ENCODE measurements at regions not wholly inside any gene's neighbourhood (a gene's known extent, or its start where the extent isn't known, plus 50 kb on each side); places are given as distances from the start of the nearest gene placed in this dataset.

DNA sequence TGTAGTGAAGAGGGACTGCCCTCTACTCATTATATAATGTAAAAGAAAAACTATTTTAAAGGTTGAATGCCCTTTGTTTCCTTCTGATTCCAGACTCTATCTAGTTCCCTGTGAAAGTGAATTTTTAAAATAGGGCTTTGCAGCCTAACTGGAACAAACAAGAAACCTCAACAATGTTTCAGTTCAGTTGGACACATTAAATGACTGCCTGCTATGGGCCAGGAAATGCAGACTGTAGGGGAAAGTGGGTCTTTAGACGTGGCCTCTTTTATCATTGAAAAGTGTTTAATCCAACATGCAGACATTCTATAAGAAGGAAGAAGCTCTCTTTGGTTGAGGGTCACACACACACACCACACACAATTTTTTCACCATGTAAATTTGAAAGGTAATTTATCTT lies 289.1 kb downstream of the ICE1 start:
- Histone ChIP-seq H3K27ac (ENCODE audit: low read depth, low read length) (no peak overlapping the region), H2BK15ac (replicated peaks; ENCODE audit: low read depth) (no peak overlapping the region), H3K23ac (ENCODE audit: low read length) (no peak overlapping the region), H2BK5ac (ENCODE audit: low read length) (no peak overlapping the region), H3K56ac (ENCODE audit: low read length) (no peak overlapping the region), H3K79me1 (ENCODE audit: low read length) (no peaks in the 10 kb centered on the region), H2BK120ac (ENCODE audit: low read depth, low read length) (no peak overlapping the region), H3K4me2 (ENCODE audit: low read length) (no peak overlapping the region), H4K8ac (ENCODE audit: low read depth, low read length) (no peak overlapping the region), H3K4me3 (ENCODE audit: low read length) (no peak overlapping the region), H3K79me2 (ENCODE audit: control insufficient read depth, insufficient read depth, low read length) (no peaks in the 10 kb centered on the region), H3K36me3 (ENCODE audit: control insufficient read depth, insufficient read depth, low read length) (no peaks in the 10 kb centered on the region), H4K5ac (ENCODE audit: low read length) (no peak overlapping the region), H3K18ac (ENCODE audit: low read length) (no peak overlapping the region), H3K4ac (ENCODE audit: low read depth, low read length) (no peak overlapping the region), H3K9ac (ENCODE audit: low read length) (no peak overlapping the region), H2AK5ac (ENCODE audit: low read length) (no peak overlapping the region), H3K4me1 (ENCODE audit: control insufficient read depth, low read depth, low read length) (no peaks in the 10 kb centered on the region), H3K27me3 (ENCODE audit: insufficient read depth, low read length, poor library complexity) (no peaks in the 10 kb centered on the region)
- no peak for DNase-seq
- WGBS (ENCODE audit: extremely low coverage, insufficient coverage, low lambda C conversion rate), result no CpG with 5 or more reads among the region's 1 CpG

DNA sequence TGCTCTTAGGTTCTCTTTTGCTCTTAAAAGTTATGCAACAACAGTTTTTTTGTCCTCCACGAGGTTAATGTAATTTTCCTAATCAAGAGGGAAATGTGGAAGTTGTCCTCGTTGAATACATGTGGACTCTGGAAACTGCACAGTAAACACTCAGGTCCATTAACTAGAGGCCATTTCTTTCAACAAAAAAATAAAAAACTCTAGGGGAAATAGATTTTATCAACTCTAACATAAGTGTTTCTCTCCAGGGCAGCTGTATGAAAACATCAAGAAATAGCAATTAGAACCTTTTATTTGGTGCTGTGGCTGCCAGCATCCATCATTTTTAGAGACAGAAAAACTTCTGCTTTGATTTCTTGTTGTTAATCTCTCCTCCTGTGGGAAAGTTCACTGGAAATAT lies 288.6 kb downstream of the ICE1 start:
- no peak overlapping the region for H2AK5ac ChIP-seq (ENCODE audit: low read length)
- H2BK15ac ChIP-seq (replicated peaks; ENCODE audit: low read depth), result no peak overlapping the region
- H3K56ac ChIP-seq (ENCODE audit: low read length), result no peak overlapping the region
- H3K79me2 ChIP-seq (ENCODE audit: control insufficient read depth, insufficient read depth, low read length), result no peaks in the 10 kb centered on the region
- DNase-seq, result no peak
- H3K79me1 ChIP-seq (ENCODE audit: low read length), result no peaks in the 10 kb centered on the region
- H3K18ac ChIP-seq (ENCODE audit: low read length), result no peak overlapping the region
- no peak overlapping the region for H3K4me2 ChIP-seq (ENCODE audit: low read length)
- H2BK5ac ChIP-seq (ENCODE audit: low read length), result no peak overlapping the region
- H3K23ac ChIP-seq (ENCODE audit: low read length), result no peak overlapping the region
- H3K27me3 ChIP-seq (ENCODE audit: insufficient read depth, low read length, poor library complexity), result no peaks in the 10 kb centered on the region
- no CpG with 5 or more reads among the region's 2 CpGs for WGBS (ENCODE audit: extremely low coverage, insufficient coverage, low lambda C conversion rate)
- H3K27ac ChIP-seq (ENCODE audit: low read depth, low read length), result no peak overlapping the region
- no peak overlapping the region for H4K5ac ChIP-seq (ENCODE audit: low read length)
- H2BK120ac ChIP-seq (ENCODE audit: low read depth, low read length), result no peak overlapping the region
- no peak overlapping the region for H3K9ac ChIP-seq (ENCODE audit: low read length)
- H3K36me3 ChIP-seq (ENCODE audit: control insufficient read depth, insufficient read depth, low read length), result no peaks in the 10 kb centered on the region
- no peak overlapping the region for H4K8ac ChIP-seq (ENCODE audit: low read depth, low read length)
- no peak overlapping the region for H3K4ac ChIP-seq (ENCODE audit: low read depth, low read length)
- no peaks in the 10 kb centered on the region for H3K4me1 ChIP-seq (ENCODE audit: control insufficient read depth, low read depth, low read length)
- no peak overlapping the region for H3K4me3 ChIP-seq (ENCODE audit: low read length)

DNA sequence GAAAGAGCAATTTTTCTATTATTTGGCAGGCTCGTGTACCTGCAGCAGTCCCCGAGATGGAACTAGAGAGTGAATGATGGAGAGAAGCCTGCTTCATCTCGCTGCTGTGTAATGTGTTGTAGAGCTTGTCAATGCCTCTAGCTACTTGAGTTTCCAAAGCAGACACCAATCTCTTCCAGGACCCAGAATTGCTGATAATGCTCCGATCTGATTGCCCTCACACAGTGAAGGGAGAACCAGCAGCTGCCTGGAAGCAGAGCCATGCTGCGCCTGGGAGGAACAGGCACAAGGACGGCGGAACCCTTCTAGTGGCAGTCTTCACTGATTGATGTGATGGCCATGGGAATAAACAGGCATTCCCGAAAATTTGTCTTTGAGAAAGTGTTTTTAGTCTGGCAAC lies 288.0 kb downstream of the ICE1 start:
- Histone ChIP-seq H3K4me2 (ENCODE audit: low read length) (no peak overlapping the region), H3K27ac (ENCODE audit: low read depth, low read length) (no peak overlapping the region)

DNA sequence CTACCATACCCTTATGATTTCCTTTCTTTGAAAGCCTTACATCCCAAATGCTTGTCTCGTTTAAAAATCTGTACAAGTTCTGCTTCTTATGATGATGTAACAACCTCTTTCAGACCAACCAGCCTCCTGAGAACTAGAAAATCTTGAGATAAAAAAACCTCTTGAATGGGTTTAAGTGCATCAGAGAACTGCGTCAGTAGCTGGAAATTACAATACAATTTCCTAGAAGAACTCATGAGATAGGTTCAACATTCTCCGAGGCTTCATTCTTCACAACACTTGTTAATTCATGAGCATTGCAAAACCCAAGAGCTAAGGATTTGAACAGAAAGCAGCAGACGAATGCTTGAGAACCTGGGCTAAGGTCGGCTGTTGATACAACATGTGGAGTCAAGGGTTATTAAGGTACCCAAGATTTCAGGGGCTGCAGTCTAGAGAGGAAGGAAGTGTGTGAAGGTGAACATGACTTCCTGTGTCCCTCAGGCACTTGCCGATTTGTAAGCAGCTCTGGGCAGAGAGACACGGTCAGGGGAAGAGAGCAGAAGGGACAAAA lies 286.0 kb downstream of the ICE1 start:
- H3K4me1 ChIP-seq (ENCODE audit: control insufficient read depth, low read depth, low read length), result no peaks in the 10 kb centered on the region
- no peak for DNase-seq
- no peak overlapping the region for H3K18ac ChIP-seq (ENCODE audit: low read length)
- no peak overlapping the region for H3K27ac ChIP-seq (ENCODE audit: low read depth, low read length)
- H3K4me3 ChIP-seq (ENCODE audit: low read length), result no peak overlapping the region
- H3K79me2 ChIP-seq (ENCODE audit: control insufficient read depth, insufficient read depth, low read length), result no peaks in the 10 kb centered on the region
- H2BK120ac ChIP-seq (ENCODE audit: low read depth, low read length), result no peak overlapping the region
- H2BK15ac ChIP-seq (replicated peaks; ENCODE audit: low read depth), result no peak overlapping the region
- no peak overlapping the region for H3K9ac ChIP-seq (ENCODE audit: low read length)
- H3K79me1 ChIP-seq (ENCODE audit: low read length), result no peaks in the 10 kb centered on the region
- H3K23ac ChIP-seq (ENCODE audit: low read length), result no peak overlapping the region
- WGBS (ENCODE audit: extremely low coverage, insufficient coverage, low lambda C conversion rate), result no CpG with 5 or more reads among the region's 7 CpGs
- no peak overlapping the region for H2AK5ac ChIP-seq (ENCODE audit: low read length)
- no peaks in the 10 kb centered on the region for H3K36me3 ChIP-seq (ENCODE audit: control insufficient read depth, insufficient read depth, low read length)
- no peak overlapping the region for H4K8ac ChIP-seq (ENCODE audit: low read depth, low read length)
- no peaks in the 10 kb centered on the region for H3K27me3 ChIP-seq (ENCODE audit: insufficient read depth, low read length, poor library complexity)
- H3K56ac ChIP-seq (ENCODE audit: low read length), result no peak overlapping the region
- no peak overlapping the region for H3K4me2 ChIP-seq (ENCODE audit: low read length)
- no peak overlapping the region for H4K5ac ChIP-seq (ENCODE audit: low read length)
- no peak overlapping the region for H3K4ac ChIP-seq (ENCODE audit: low read depth, low read length)
- H2BK5ac ChIP-seq (ENCODE audit: low read length), result no peak overlapping the region

More for the DNA sequence above, 288.0 kb downstream of the ICE1 start:
- Histone ChIP-seq H3K27me3 (ENCODE audit: insufficient read depth, low read length, poor library complexity) (no peaks in the 10 kb centered on the region), H3K79me2 (ENCODE audit: control insufficient read depth, insufficient read depth, low read length) (no peaks in the 10 kb centered on the region), H3K23ac (ENCODE audit: low read length) (no peak overlapping the region), H3K79me1 (ENCODE audit: low read length) (no peaks in the 10 kb centered on the region), H2BK15ac (replicated peaks; ENCODE audit: low read depth) (no peak overlapping the region), H2AK5ac (ENCODE audit: low read length) (no peak overlapping the region), H3K4ac (ENCODE audit: low read depth, low read length) (no peak overlapping the region), H3K36me3 (ENCODE audit: control insufficient read depth, insufficient read depth, low read length) (no peaks in the 10 kb centered on the region), H3K56ac (ENCODE audit: low read length) (no peak overlapping the region), H2BK120ac (ENCODE audit: low read depth, low read length) (no peak overlapping the region), H3K4me3 (ENCODE audit: low read length) (no peak overlapping the region), H4K8ac (ENCODE audit: low read depth, low read length) (no peak overlapping the region), H3K18ac (ENCODE audit: low read length) (no peak overlapping the region), H4K5ac (ENCODE audit: low read length) (no peak overlapping the region), H3K9ac (ENCODE audit: low read length) (no peak overlapping the region), H2BK5ac (ENCODE audit: low read length) (no peak overlapping the region), H3K4me1 (ENCODE audit: control insufficient read depth, low read depth, low read length) (no peaks in the 10 kb centered on the region)
- DNase-seq, result no peak
- WGBS (ENCODE audit: extremely low coverage, insufficient coverage, low lambda C conversion rate), result no CpG with 5 or more reads among the region's 8 CpGs

DNA sequence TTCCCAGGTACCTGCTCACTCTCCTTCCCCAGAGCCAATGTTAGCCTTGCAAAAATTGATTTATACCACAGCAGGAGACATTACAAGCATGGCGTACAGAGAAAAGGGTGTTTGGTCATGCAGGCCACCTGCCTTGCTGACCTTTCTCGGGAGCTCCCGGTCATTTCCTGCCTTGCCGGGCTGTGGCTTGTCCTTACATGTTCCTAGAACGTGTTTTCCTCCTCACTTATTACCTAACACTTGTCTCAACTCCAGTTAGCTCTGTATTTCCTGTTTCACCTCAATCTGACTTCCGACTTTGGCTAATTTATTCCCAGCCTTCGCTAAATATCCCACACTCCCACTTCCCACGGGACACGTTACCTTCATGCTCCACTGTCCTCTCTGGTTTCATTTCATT lies 282.5 kb downstream of the ICE1 start:
- no peak overlapping the region for H3K23ac ChIP-seq (ENCODE audit: low read length)
- no CpG with 5 or more reads among the region's 9 CpGs for WGBS (ENCODE audit: extremely low coverage, insufficient coverage, low lambda C conversion rate)

DNA sequence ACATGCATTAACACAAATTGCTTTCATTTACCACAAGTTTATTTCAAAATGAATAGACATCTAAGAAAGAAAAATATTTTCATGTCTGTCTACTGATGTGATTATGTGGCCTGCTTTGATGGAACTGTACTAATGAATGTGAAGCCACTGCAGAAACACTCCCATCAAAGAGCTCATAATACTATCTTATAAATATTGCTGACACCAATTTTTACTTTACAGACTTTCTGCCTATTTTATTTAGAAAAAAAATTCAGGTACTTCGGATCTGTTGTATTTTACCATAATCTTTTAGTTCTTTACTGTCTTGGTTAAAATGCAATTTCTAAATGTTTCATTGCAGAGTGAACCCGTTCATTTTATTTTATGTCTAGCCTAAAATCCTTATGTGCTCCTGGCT lies 281.9 kb downstream of the ICE1 start:
- no peak overlapping the region for H2BK15ac ChIP-seq (replicated peaks; ENCODE audit: low read depth)
- no peaks in the 10 kb centered on the region for H3K79me1 ChIP-seq (ENCODE audit: low read length)
- H3K79me2 ChIP-seq (ENCODE audit: control insufficient read depth, insufficient read depth, low read length), result no peaks in the 10 kb centered on the region
- no peak for DNase-seq
- H3K4me2 ChIP-seq (ENCODE audit: low read length), result no peak overlapping the region
- no peaks in the 10 kb centered on the region for H3K4me1 ChIP-seq (ENCODE audit: control insufficient read depth, low read depth, low read length)
- no peak overlapping the region for H3K56ac ChIP-seq (ENCODE audit: low read length)
- no peaks in the 10 kb centered on the region for H3K27me3 ChIP-seq (ENCODE audit: insufficient read depth, low read length, poor library complexity)
- H3K18ac ChIP-seq (ENCODE audit: low read length), result no peak overlapping the region
- no peak overlapping the region for H3K4me3 ChIP-seq (ENCODE audit: low read length)
- no peaks in the 10 kb centered on the region for H3K36me3 ChIP-seq (ENCODE audit: control insufficient read depth, insufficient read depth, low read length)
- no peak overlapping the region for H3K27ac ChIP-seq (ENCODE audit: low read depth, low read length)
- no peak overlapping the region for H4K5ac ChIP-seq (ENCODE audit: low read length)
- H2AK5ac ChIP-seq (ENCODE audit: low read length), result no peak overlapping the region
- no CpG with 5 or more reads among the region's 2 CpGs for WGBS (ENCODE audit: extremely low coverage, insufficient coverage, low lambda C conversion rate)
- no peak overlapping the region for H3K23ac ChIP-seq (ENCODE audit: low read length)
- no peak overlapping the region for H3K9ac ChIP-seq (ENCODE audit: low read length)
- no peak overlapping the region for H4K8ac ChIP-seq (ENCODE audit: low read depth, low read length)
- H2BK120ac ChIP-seq (ENCODE audit: low read depth, low read length), result no peak overlapping the region
- no peak overlapping the region for H3K4ac ChIP-seq (ENCODE audit: low read depth, low read length)
- no peak overlapping the region for H2BK5ac ChIP-seq (ENCODE audit: low read length)

More for the DNA sequence above, 282.5 kb downstream of the ICE1 start:
- Histone ChIP-seq H2BK120ac (ENCODE audit: low read depth, low read length) (no peak overlapping the region), H3K27me3 (ENCODE audit: insufficient read depth, low read length, poor library complexity) (no peaks in the 10 kb centered on the region), H3K4ac (ENCODE audit: low read depth, low read length) (no peak overlapping the region), H3K79me1 (ENCODE audit: low read length) (no peaks in the 10 kb centered on the region), H3K9ac (ENCODE audit: low read length) (no peak overlapping the region), H2BK15ac (replicated peaks; ENCODE audit: low read depth) (no peak overlapping the region), H4K5ac (ENCODE audit: low read length) (no peak overlapping the region), H3K4me2 (ENCODE audit: low read length) (no peak overlapping the region), H3K4me3 (ENCODE audit: low read length) (no peak overlapping the region), H3K79me2 (ENCODE audit: control insufficient read depth, insufficient read depth, low read length) (no peaks in the 10 kb centered on the region), H2AK5ac (ENCODE audit: low read length) (no peak overlapping the region), H3K18ac (ENCODE audit: low read length) (no peak overlapping the region), H3K4me1 (ENCODE audit: control insufficient read depth, low read depth, low read length) (no peaks in the 10 kb centered on the region), H3K27ac (ENCODE audit: low read depth, low read length) (no peak overlapping the region), H4K8ac (ENCODE audit: low read depth, low read length) (no peak overlapping the region), H3K36me3 (ENCODE audit: control insufficient read depth, insufficient read depth, low read length) (no peaks in the 10 kb centered on the region), H3K56ac (ENCODE audit: low read length) (no peak overlapping the region), H2BK5ac (ENCODE audit: low read length) (no peak overlapping the region)
- DNase-seq, result no peak

All from mesendoderm (in vitro differentiated cells).